Transverse colon (tissue), 4 donors: ENCODE measurements at regions not wholly inside any gene's neighbourhood (a gene's known extent, or its start where the extent isn't known, plus 50 kb on each side); places are given as distances from the start of the nearest gene placed in this dataset.

ENCODE experiments used
- DNase-seq: peaks from one replicate; pipeline ENCODE4 v3.0.0-alpha.2; 2019
- H3K27ac ChIP-seq, 4 donors: fragments of 200-600 bp; sonication (generic); 2 replicates each; pipeline ENCODE4 v1.5.1; 2016 to 2018; ENCODE audit warnings: inconsistent platforms in 4 of 4
- H3K27me3 ChIP-seq: fragments of 200-600 bp; sonication (generic); 2 replicates; pipeline ENCODE4 v1.5.1; 2017; ENCODE audit warnings: inconsistent platforms
- H3K36me3 ChIP-seq, 4 donors: fragments of 200-600 bp; sonication (generic); 2 replicates each; pipeline ENCODE4 v1.5.1; 2017 to 2019; ENCODE audit warnings: inconsistent platforms in 4 of 4
- H3K4me1 ChIP-seq, 4 donors: fragments of 200-600 bp; sonication (generic); 2 replicates each; pipeline ENCODE4 v1.5.1; 2017 to 2020; ENCODE audit warnings: inconsistent platforms in 4 of 4
- H3K4me3 ChIP-seq, 4 donors: fragments of 200-600 bp; sonication (generic); 1 replicate in 1 of 4; 2 replicates in 3 of 4; pipeline versions ENCODE4 v1.5.1 to v1.6.1; 2017 to 2019; ENCODE audit warnings: inconsistent platforms in 4 of 4
- H3K9me3 ChIP-seq, 2 donors: fragments of 200-600 bp; sonication (generic); 2 replicates each; pipeline ENCODE4 v1.5.1; 2017 to 2019; ENCODE audit warnings: inconsistent platforms in 2 of 2
- CTCF ChIP-seq, 5 experiments: fragments of 200-600 bp in 3 of 5; fragments of 450-650 bp in 2 of 5; sonication (generic) in 3 of 5; IDR thresholded peaks; 1 replicate in 2 of 5; 2 replicates in 3 of 5; pipeline ENCODE4 v1.5.1; 2016 to 2017; ENCODE audit warnings: antibody characterized with exemption in 5 of 5, inconsistent platforms in 3 of 5, mild to moderate bottlenecking in 2 of 5, moderate library complexity in 1 of 5
- EP300 ChIP-seq: sonication (generic); formaldehyde crosslinking; IDR thresholded peaks from one replicate; pipeline ENCODE4 v1.6.1; 2017; ENCODE audit warnings: antibody characterized with exemption, low read depth
- POLR2A ChIP-seq: fragments of 450-650 bp; IDR thresholded peaks from one replicate; pipeline ENCODE4 v1.6.1; 2016; ENCODE audit warnings: antibody characterized with exemption, mild to moderate bottlenecking, moderate library complexity
- POLR2AphosphoS5 ChIP-seq, 3 donors: sonication (generic); formaldehyde crosslinking; IDR thresholded peaks; one replicate each; pipeline ENCODE4 v1.6.1; 2016; ENCODE audit warnings: antibody characterized with exemption in 3 of 3
- WGBS, 2 donors: methylation state at CpG; one replicate each; pipeline ENCODE4 v1.1.5; 2018; ENCODE audit warnings: low coverage in 1 of 2; 5-methylcytosine and 5-hydroxymethylcytosine counted together
- in situ Hi-C, 4 donors: fragments of 200-750 bp; cut with MboI; loops; one replicate each; pipeline versions ENCODE4 v1.15.0 to v1.15.1; 2017; ENCODE audit warnings: low sequenced_read_pairs in 3 of 4, low pct_ligation_motif_present in 1 of 4, low pct_unique_long_range_greater_than_20kb in 1 of 4
- intact Hi-C: fragments of 100-400 bp; cut with DNase I; formaldehyde crosslinking; loops from one replicate; pipeline ENCODE4 v1.15.1; 2023; ENCODE audit warnings: low total_unique reads

GRCh38 chr5:52498607-52499006 is 289.1 kb upstream of the ITGA1 start:
- Histone ChIP-seq H3K36me3 (no peaks in the 10 kb centered on the region), H3K27me3 (no peaks in the 10 kb centered on the region), H3K27ac (no peak overlapping the region), H3K4me1 (no peaks in the 10 kb centered on the region), H3K4me3 (no peak overlapping the region), H3K9me3 (no peaks in the 10 kb centered on the region)
- in situ Hi-C loops (no loop called here), intact Hi-C loops (no loop called here)
- no peak for DNase-seq
- no peak for TF ChIP-seq CTCF (IDR thresholded peaks at IDR 0.05)
- no peak for TF ChIP-seq EP300
- no peak for TF ChIP-seq POLR2A
- no peak for TF ChIP-seq POLR2AphosphoS5 (IDR thresholded peaks at IDR 0.05)

- Histone ChIP-seq H3K4me3 (no peak overlapping the region), H3K27me3 (no peaks in the 10 kb centered on the region), H3K27ac (no peak overlapping the region), H3K4me1 (no peaks in the 10 kb centered on the region), H3K9me3 (no peaks in the 10 kb centered on the region), H3K36me3 (no peaks in the 10 kb centered on the region)
- WGBS, 2 donors, result 89 to 91% methylated on average over 5 of the region's 5 CpGs
- TF ChIP-seq EP300, result no peak
- no peak for TF ChIP-seq POLR2AphosphoS5 (IDR thresholded peaks at IDR 0.05)
- no peak for TF ChIP-seq POLR2A
- no peak for TF ChIP-seq CTCF (IDR thresholded peaks at IDR 0.05)
- no peak for DNase-seq
- in situ Hi-C loops, result no loop called here
- intact Hi-C loops, result no loop called here
These were observed 285.2 kb upstream of the ITGA1 start for GRCh38 chr5:52502460-52502999.

GRCh38 chr5:52504584-52505240 is 283.0 kb upstream of the ITGA1 start:
- no peak overlapping the region for H3K27ac ChIP-seq
- in situ Hi-C loops, result no loop called here

GRCh38 chr5:52517667-52518066 is 270.0 kb upstream of the ITGA1 start:
- H3K9me3 ChIP-seq, result no peaks in the 10 kb centered on the region
- intact Hi-C loops, result no loop called here
- no peaks in the 10 kb centered on the region for H3K27me3 ChIP-seq
- H3K4me1 ChIP-seq, result no peaks in the 10 kb centered on the region
- DNase-seq, result no peak
- in situ Hi-C loops, result no loop called here
- no peak overlapping the region for H3K27ac ChIP-seq
- no peaks in the 10 kb centered on the region for H3K36me3 ChIP-seq
- no peak overlapping the region for H3K4me3 ChIP-seq
- WGBS, 2 donors, result 89 to 96% methylated on average over 5 to 18 of the region's 18 CpGs
- TF ChIP-seq CTCF (IDR thresholded peaks at IDR 0.05), result no peak
- no peak for TF ChIP-seq EP300
- TF ChIP-seq POLR2A, result no peak
- TF ChIP-seq POLR2AphosphoS5 (IDR thresholded peaks at IDR 0.05), result no peak

More at GRCh38 chr5:52504584-52505240, 283.0 kb upstream of the ITGA1 start:
- Histone ChIP-seq H3K4me1 (no peaks in the 10 kb centered on the region), H3K36me3 (no peaks in the 10 kb centered on the region), H3K27me3 (no peaks in the 10 kb centered on the region), H3K9me3 (no peaks in the 10 kb centered on the region), H3K4me3 (no peak overlapping the region)
- DNase-seq, result no peak
- 63 to 72% methylated on average over 6 of the region's 6 CpGs for WGBS, 2 donors
- TF ChIP-seq POLR2AphosphoS5 (IDR thresholded peaks at IDR 0.05), result no peak
- intact Hi-C loops, result no loop called here

GRCh38 chr5:52520171-52520570 is 267.5 kb upstream of the ITGA1 start:
- H3K27ac ChIP-seq, result no peak overlapping the region
- H3K36me3 ChIP-seq, result no peaks in the 10 kb centered on the region
- H3K27me3 ChIP-seq, result no peaks in the 10 kb centered on the region
- in situ Hi-C loops (no loop called here), intact Hi-C loops (no loop called here)
- TF ChIP-seq EP300, result no peak
- no peak for TF ChIP-seq CTCF (IDR thresholded peaks at IDR 0.05)
- TF ChIP-seq POLR2AphosphoS5 (IDR thresholded peaks at IDR 0.05), result no peak
- no peak for TF ChIP-seq POLR2A
- H3K4me3 ChIP-seq, result no peak overlapping the region
- H3K4me1 ChIP-seq, result no peaks in the 10 kb centered on the region
- WGBS, 2 donors, result 73 to 86% methylated on average over 3 of the region's 3 CpGs
- no peak for DNase-seq
- no peaks in the 10 kb centered on the region for H3K9me3 ChIP-seq
